Posterior cingulate gyrus (tissue), 11 donors: ENCODE measurements at regions not wholly inside any gene's neighbourhood (a gene's known extent, or its start where the extent isn't known, plus 50 kb on each side); places are given as distances from the start of the nearest gene placed in this dataset.

Source experiments
- DNase-seq, 10 donors: peaks; one replicate each; pipeline versions ENCODE4 v3.0.0 to v3.0.0-alpha.2; 2020 to 2021; ENCODE audit warnings: mixed read lengths in 3 of 10
- intact Hi-C: fragments of 100-400 bp; cut with DNase I; formaldehyde crosslinking; loops from one replicate; pipeline ENCODE4 v1.15.1; 2023

GRCh38 chr9:111197256-111197655 is 132.8 kb downstream of the OR2K2 start:
- intact Hi-C loops, result no loop called here
- no peak for DNase-seq

- intact Hi-C loops, result no loop called here
- DNase-seq, result no peak
Measured at GRCh38 chr9:111195766-111196165, 134.3 kb downstream of the OR2K2 start.

GRCh38 chr9:111193095-111193494 is 136.9 kb downstream of the OR2K2 start:
- no peak for DNase-seq
- intact Hi-C loops, result no loop called here

GRCh38 chr9:111192650-111193049 is 137.4 kb downstream of the OR2K2 start:
- intact Hi-C loops, result no loop called here
- no peak for DNase-seq

- intact Hi-C loops, result no loop called here
Measured at GRCh38 chr9:111190347-111190746, 139.7 kb downstream of the OR2K2 start.

GRCh38 chr9:111187376-111187775 is 142.6 kb downstream of the OR2K2 start:
- DNase-seq, result no peak
- intact Hi-C loops, result no loop called here

More at GRCh38 chr9:111190347-111190746, 139.7 kb downstream of the OR2K2 start:
- no peak for DNase-seq

- no peak for DNase-seq
- intact Hi-C loops, result no loop called here
Measured at GRCh38 chr9:111186021-111186530, 143.9 kb downstream of the OR2K2 start.

- DNase-seq, result no peak
- intact Hi-C loops, result no loop called here
Measured at GRCh38 chr9:111180811-111181210, 142.5 kb upstream of the LPAR1 start.

- intact Hi-C loops, result no loop called here
- DNase-seq, result no peak
Measured at GRCh38 chr9:111179577-111179976, 141.3 kb upstream of the LPAR1 start.

GRCh38 chr9:111178331-111179055 is 140.2 kb upstream of the LPAR1 start:
- no peak for DNase-seq
- intact Hi-C loops, result no loop called here

GRCh38 chr9:111176511-111176910 is 138.2 kb upstream of the LPAR1 start:
- intact Hi-C loops, result no loop called here
- DNase-seq, result no peak

- no peak for DNase-seq
- intact Hi-C loops, result no loop called here
Measured at GRCh38 chr9:111175350-111175749, 137.1 kb upstream of the LPAR1 start.

GRCh38 chr9:111167341-111167740 is 129.1 kb upstream of the LPAR1 start:
- no peak for DNase-seq
- intact Hi-C loops, result no loop called here

- DNase-seq, result no peak
- intact Hi-C loops, result no loop called here
Measured at GRCh38 chr9:111163716-111164389, 125.6 kb upstream of the LPAR1 start.

GRCh38 chr9:111162026-111162425 is 123.8 kb upstream of the LPAR1 start:
- no peak for DNase-seq
- intact Hi-C loops, result no loop called here

- no peak for DNase-seq
Measured at GRCh38 chr9:111161015-111161415, 122.7 kb upstream of the LPAR1 start.

GRCh38 chr9:111158999-111159398 is 120.7 kb upstream of the LPAR1 start:
- intact Hi-C loops, result no loop called here
- no peak for DNase-seq

More at GRCh38 chr9:111161015-111161415, 122.7 kb upstream of the LPAR1 start:
- intact Hi-C loops, result no loop called here

- intact Hi-C loops, result no loop called here
- DNase-seq, result no peak
Measured at GRCh38 chr9:111158363-111158762, 120.1 kb upstream of the LPAR1 start.

GRCh38 chr9:111154081-111154562 is 115.9 kb upstream of the LPAR1 start:
- intact Hi-C loops, result no loop called here
- DNase-seq, result no peak

- no peak for DNase-seq
- intact Hi-C loops, result no loop called here
Measured at GRCh38 chr9:111152614-111153406, 114.5 kb upstream of the LPAR1 start.

GRCh38 chr9:111151537-111151936 is 113.3 kb upstream of the LPAR1 start:
- intact Hi-C loops, result no loop called here
- DNase-seq, result no peak
